ENCODE measurements at regions not wholly inside any gene's neighbourhood (a gene's known extent, or its start where the extent isn't known, plus 50 kb on each side); places are given as distances from the start of the nearest gene placed in this dataset.

DNA sequence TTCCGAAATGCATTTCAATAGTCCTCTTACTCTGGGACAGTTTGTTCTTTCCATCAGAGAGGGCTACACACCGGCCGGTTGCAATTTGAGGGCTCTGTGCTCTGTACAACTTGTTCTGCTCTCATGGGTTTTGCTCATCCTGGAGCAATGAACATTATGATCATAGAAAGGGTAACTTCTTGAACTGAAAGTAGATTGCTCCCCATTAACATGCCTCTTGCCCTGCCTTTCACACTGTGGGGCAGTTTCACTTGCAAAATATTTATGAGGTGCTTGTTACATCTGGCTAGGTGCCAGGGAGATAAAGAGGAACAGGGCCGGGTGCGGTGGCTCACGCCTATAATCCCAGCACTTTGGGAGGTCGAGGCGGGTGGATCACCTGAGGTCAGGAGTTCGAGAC lies 97.3 kb upstream of the MPP7 start:
- TF ChIP-seq POLR2A (IDR thresholded peaks at IDR 0.05) = no peak
- TF ChIP-seq, protein P1, sequence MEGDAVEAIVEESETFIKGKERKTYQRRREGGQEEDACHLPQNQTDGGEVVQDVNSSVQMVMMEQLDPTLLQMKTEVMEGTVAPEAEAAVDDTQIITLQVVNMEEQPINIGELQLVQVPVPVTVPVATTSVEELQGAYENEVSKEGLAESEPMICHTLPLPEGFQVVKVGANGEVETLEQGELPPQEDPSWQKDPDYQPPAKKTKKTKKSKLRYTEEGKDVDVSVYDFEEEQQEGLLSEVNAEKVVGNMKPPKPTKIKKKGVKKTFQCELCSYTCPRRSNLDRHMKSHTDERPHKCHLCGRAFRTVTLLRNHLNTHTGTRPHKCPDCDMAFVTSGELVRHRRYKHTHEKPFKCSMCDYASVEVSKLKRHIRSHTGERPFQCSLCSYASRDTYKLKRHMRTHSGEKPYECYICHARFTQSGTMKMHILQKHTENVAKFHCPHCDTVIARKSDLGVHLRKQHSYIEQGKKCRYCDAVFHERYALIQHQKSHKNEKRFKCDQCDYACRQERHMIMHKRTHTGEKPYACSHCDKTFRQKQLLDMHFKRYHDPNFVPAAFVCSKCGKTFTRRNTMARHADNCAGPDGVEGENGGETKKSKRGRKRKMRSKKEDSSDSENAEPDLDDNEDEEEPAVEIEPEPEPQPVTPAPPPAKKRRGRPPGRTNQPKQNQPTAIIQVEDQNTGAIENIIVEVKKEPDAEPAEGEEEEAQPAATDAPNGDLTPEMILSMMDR (IDR thresholded peaks at IDR 0.05) = no peak
- no peak for TF ChIP-seq POLR2AphosphoS5 (IDR thresholded peaks at IDR 0.05)
- no peak for TF ChIP-seq EP300 (IDR thresholded peaks at IDR 0.05)
